IPS DF 19.7 (cell line): ENCODE measurements at regions not wholly inside any gene's neighbourhood (a gene's known extent, or its start where the extent isn't known, plus 50 kb on each side); places are given as distances from the start of the nearest gene placed in this dataset.

Experiments used
- DNase-seq: peaks from one replicate; pipeline ENCODE4 v3.0.0-alpha.2; 2013; ENCODE audit warnings: low read depth, low spot score

GRCh38 chr10:4663162-4663992, 162.6 kb upstream of the AKR1E2 start:
- no peak for DNase-seq

DNA sequence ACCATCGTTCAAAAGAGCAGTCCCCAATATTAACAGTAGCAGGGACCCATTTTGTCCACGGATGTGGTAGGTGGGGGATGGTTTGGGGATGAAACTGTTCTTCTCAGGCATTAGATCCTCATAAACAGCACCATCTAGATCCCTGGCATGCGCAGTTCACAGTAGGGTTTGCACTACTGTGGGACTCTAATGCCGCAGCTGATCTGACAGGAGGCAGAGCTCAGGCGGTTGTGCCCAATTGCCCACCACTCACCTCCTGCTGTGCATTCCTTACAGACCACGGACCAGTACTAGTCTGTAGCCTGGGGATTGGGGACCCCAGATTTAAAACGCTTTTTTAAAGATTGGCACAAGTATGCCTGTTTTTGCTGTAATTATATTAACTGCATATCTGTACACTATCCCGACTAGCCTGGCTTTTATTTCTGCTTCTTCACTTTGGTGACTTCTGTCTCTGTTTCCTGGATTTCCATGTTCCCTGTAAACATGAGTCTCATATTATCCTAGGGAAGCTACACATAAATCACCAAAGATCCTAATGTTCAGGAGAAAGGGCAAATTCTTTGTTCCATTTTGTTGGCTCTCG, 163.3 kb upstream of the AKR1E2 start:
- DNase-seq: no peak

DNA sequence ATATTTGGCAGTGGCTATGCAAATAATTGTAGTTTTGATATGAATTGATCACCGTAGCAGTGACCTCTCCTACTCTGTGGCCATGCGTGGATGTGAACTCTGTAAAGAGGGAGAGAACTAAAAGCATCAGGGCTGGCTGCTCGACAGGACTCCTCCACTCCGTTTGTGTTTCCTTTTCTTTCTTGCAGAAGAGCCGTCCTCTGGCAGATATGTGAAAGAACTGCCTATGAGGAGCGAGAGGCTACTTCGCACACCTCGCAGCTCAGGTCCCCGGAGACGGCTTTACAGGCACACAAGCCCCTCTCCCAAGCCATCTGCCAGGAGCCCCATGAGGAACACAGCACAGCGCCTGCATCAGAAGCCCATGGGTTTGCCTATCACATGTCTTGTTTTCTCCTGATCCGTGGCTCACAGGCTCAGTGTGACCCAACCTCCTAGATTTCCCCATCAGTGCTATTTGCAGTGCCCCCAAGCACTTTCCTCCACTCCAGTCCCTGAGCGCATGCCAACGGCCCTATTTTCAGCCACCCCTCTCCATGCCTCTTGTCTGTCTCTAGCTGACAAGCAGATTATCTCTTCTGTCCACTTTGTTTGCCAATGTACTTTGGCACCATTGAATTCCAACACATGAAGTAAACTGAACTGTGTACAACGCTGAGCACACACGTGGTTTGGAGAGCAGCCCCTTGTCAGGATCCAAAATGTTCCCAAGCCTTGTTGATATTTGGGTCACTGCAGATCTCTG, 164.3 kb upstream of the AKR1E2 start:
- no peak for DNase-seq

GRCh38 chr10:4658777-4659176, 167.2 kb upstream of the AKR1E2 start:
- DNase-seq: no peak

DNA sequence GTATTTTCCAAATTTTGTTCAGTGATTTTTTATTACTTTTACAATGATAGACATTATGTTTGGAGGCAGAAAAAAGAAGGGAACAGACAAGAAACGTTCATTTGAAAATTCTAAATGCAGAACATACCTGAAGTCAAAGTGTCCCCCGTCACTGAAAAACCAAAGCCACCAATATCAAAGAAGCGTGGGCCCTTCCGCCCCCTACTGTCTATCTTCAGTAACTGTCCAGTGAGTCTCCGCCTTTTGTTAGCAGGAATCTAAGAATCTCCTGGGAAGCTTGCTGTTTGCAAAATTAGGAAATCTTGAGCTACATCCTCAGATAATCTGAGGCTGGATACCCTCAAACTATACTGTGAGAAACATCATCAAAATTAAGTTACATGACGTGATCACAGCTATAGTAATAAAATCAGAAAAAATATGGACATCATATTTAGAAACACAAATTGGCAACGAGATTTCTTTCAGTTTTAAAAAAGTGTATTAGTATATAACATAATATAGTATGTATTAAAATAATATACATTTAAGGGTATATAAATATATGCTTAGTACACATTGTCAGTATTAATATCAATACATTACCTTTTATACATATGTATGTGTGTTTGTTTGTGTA, 169.3 kb upstream of the AKR1E2 start:
- no peak for DNase-seq

- no peak for DNase-seq
These were observed 170.1 kb upstream of the AKR1E2 start for GRCh38 chr10:4655879-4656278.

DNA sequence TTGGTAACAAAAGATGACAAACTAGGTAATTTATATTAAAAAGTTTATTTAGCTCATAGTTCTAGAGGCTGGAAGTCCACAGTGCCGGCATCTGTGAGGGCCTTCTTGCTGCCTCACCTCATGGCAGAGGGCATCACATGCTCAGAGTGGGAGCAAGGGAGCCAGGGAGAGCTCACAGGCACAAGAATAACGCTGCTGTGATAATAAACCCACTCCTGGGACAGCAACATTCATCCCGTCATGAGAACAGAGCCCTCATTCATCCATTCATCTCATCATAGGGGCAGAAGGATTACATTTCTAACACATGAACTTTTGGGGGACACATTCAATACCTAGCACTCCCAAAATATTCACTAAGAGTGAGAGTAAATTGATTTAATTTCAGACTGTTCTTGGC, 170.6 kb upstream of the AKR1E2 start:
- DNase-seq: no peak

- no peak for DNase-seq
These were observed 171.5 kb upstream of the AKR1E2 start for GRCh38 chr10:4654496-4654895.

GRCh38 chr10:4653160-4653559, 172.8 kb upstream of the AKR1E2 start:
- no peak for DNase-seq

GRCh38 chr10:4652111-4653010, 173.6 kb upstream of the AKR1E2 start:
- DNase-seq: no peak

GRCh38 chr10:4651404-4652037, 174.5 kb upstream of the AKR1E2 start:
- no peak for DNase-seq

DNA sequence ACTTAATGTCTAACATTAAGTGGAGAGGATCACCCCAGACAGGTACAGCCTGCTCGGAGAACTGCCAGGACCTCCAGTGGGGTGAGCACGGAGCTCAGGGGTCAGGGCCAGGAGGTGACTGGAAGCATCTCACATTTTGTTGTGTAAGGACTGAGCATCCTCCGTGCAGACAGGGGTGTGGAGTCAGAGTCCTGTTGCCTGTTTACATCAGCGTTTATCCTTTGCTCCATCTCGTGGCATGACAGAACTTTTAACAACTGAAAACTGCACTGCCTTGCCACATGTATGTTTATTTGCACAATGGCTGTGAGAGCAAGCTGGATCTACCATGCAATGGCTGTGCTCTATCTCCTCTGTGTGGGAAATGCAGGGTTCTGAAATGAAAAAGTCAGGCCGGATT, 175.4 kb upstream of the AKR1E2 start:
- DNase-seq: no peak

- no peak for DNase-seq
These were observed 176.0 kb upstream of the AKR1E2 start for GRCh38 chr10:4649886-4650508.

- DNase-seq: no peak
These were observed 176.5 kb upstream of the AKR1E2 start for GRCh38 chr10:4649471-4649870.

DNA sequence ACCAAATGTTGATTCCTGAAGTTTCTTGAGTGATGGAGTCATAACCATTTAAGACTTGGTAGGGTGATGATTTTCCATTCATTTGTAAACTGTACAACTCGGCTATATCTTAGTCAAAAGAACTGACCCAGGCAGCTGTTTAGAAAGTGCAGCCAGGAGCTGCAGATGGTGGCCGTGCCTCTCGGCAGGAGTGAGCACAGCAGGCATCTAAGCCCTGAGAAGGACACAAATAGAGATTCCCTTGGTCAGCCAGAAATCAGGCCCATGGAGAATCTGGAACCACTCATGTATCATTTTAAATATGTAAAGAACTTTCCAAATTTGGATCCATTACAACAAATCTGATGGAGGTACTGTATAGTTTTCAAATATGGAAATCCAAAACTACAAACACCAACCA, 177.0 kb upstream of the AKR1E2 start:
- DNase-seq: no peak

DNA sequence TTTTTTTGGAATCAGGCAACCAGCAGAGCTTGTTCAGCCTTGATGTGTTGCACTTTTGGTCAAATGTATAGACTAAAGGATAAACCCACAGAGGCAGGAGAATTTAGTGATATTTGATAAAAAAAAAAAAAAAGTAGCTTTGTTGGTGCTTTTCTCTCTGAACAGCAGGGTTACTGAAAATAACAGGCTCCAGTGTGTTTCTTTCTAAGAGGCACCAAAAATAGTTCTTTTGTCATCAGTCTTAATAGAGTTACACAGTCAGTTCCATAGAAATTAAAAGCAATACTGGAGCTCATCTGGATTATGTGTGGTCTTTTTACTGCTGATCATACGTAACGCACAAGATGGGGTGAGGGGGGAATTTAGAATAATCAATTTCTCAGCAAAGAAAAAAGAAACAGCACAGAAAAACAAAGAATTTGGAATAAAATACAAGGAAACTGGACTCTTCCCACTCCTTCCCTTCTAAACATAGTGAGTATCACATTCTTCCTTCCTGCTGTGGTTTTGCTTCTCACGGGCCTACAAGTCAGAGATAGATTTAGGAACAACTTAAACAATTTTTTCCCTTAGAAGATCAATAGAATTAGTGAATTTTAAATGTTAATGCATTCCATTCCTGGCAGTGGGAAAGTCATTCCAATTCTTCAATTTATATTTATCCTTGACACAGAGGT, 178.8 kb upstream of the AKR1E2 start:
- DNase-seq: no peak

DNA sequence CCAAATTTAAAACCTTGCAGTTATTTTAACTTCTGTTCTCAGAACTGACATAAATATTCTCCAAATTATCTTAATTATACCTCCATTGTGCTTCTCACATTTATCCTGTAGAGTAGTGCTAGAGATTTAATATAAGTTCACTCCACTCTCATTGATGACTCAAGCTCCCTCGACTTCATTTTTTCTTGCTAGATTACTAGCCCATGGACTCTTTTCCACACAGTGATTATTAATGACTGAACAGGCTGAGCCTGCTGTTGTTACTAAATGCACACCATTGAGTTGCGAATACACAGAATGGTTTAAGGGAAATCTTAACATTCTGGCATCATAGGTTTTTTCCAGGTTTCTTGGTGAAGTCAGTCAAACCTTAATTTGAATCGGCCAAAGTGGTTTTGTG, 179.5 kb upstream of the AKR1E2 start:
- no peak for DNase-seq

DNA sequence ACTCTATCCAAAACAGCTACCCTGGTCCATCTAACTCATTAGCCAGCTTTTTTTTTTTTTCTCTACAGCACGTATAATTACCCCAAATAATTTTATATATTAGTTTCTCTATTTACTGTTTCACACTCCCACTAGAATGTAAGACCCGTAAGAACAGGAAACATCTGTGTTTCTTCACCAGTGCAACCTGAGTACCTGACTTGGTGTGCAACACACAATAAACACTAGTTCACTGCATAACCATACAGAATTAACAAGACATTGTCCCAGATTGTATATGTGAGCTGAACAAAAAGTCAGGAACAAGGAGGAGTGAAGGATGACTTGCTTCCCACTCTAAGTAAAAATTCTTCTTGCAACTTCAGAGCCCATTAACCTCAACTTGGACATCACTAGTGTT, 180.2 kb upstream of the AKR1E2 start:
- DNase-seq: no peak

DNA sequence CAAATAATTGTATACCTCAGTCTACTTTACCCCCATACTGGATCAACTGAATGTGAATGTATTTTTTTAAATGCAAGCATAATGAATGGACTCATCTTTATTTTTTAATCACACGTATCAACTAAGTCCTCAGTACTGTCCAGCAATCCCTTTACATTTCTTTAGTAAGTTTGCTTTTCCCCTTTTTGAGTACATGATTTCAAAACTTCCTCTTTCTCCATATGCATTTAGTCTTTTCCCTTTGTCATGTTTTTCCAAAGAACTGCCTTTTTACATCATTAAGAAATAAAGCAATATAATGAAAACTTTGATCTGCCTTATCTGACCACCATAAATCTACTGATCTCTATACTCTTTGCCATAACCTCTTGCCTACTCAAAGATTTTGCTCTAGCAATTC, 182.5 kb upstream of the AKR1E2 start:
- DNase-seq: no peak

- DNase-seq: no peak
These were observed 186.0 kb upstream of the AKR1E2 start for GRCh38 chr10:4639960-4640359.
